ENCODE measurements at regions not wholly inside any gene's neighbourhood (a gene's known extent, or its start where the extent isn't known, plus 50 kb on each side); places are given as distances from the start of the nearest gene placed in this dataset.

GRCh38 chr6:99192561-99192960, 156.9 kb downstream of the FAXC start:
- TF ChIP-seq CTCF (IDR thresholded peaks at IDR 0.05; ENCODE audit: borderline replicate concordance, extremely low read depth, low read length, poor library complexity, severe bottlenecking) (no peak), EZH2 (IDR thresholded peaks at IDR 0.05; ENCODE audit: borderline replicate concordance, low read depth, low read length, severe bottlenecking) (no peak)
